ENCODE measurements at regions not wholly inside any gene's neighbourhood (a gene's known extent, or its start where the extent isn't known, plus 50 kb on each side); places are given as distances from the start of the nearest gene placed in this dataset.

DNA sequence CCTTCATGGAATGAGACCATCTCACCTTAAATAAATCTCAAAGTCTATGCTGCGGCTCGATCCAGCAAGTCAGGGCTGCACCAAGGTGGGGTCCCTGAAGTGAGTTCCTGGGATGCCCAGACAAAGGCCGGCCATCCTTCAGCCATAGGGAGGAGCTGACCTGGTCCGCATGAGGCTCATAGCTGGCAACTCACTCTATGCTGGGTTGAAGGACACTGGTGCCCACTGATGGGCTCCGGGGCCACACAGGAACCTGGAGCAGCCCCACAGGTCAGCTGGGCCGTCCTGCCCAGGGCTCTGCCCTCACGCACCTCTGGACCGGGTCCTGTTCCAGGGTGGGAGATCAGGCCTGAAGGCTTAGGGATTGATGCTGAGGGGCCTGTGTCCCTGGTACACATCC, 1339.3 kb downstream of the TBC1D22A start:
- H3K4me3 ChIP-seq, result no peak overlapping the region
- H3F3A ChIP-seq (ENCODE audit: insufficient read depth), result no peaks in the 10 kb centered on the region
- H3K27ac ChIP-seq, result no peak overlapping the region
- WGBS, 2 experiments (ENCODE audit: low coverage in 1 of 2, low lambda C conversion rate in 2 of 2, missing lambda C conversion rate in 2 of 2), result 54 to 66% methylated on average over 8 of the region's 8 CpGs
- H3K9ac ChIP-seq, result no peak overlapping the region
- no peaks in the 10 kb centered on the region for H3K9me2 ChIP-seq (ENCODE audit: insufficient read depth)
- no peaks in the 10 kb centered on the region for H3K36me3 ChIP-seq (ENCODE audit: low read depth)
- H3K4me2 ChIP-seq (ENCODE audit: unreplicated experiment), result no peak overlapping the region
- H3K4me1 ChIP-seq (ENCODE audit: insufficient read depth), result no peaks in the 10 kb centered on the region
- TF ChIP-seq EZH2 (IDR thresholded peaks at IDR 0.05; ENCODE audit: insufficient read depth, poor library complexity, severe bottlenecking) (no peak), EZH2phosphoT487 (IDR thresholded peaks at IDR 0.05; ENCODE audit: insufficient read depth, low read depth) (no peak)
- no peaks in the 10 kb centered on the region for H3K9me3 ChIP-seq (ENCODE audit: low read depth)
- no peak overlapping the region for H2AFZ ChIP-seq
- no peak for DNase-seq
- no peaks in the 10 kb centered on the region for H4K20me1 ChIP-seq (ENCODE audit: insufficient read depth)
- H3K27me3 ChIP-seq (replicated peaks; ENCODE audit: insufficient read depth), result no peaks in the 10 kb centered on the region
- no peaks in the 10 kb centered on the region for H3K79me2 ChIP-seq (ENCODE audit: insufficient read depth)
- in situ Hi-C loops (cut with MboI), result no loop called here

DNA sequence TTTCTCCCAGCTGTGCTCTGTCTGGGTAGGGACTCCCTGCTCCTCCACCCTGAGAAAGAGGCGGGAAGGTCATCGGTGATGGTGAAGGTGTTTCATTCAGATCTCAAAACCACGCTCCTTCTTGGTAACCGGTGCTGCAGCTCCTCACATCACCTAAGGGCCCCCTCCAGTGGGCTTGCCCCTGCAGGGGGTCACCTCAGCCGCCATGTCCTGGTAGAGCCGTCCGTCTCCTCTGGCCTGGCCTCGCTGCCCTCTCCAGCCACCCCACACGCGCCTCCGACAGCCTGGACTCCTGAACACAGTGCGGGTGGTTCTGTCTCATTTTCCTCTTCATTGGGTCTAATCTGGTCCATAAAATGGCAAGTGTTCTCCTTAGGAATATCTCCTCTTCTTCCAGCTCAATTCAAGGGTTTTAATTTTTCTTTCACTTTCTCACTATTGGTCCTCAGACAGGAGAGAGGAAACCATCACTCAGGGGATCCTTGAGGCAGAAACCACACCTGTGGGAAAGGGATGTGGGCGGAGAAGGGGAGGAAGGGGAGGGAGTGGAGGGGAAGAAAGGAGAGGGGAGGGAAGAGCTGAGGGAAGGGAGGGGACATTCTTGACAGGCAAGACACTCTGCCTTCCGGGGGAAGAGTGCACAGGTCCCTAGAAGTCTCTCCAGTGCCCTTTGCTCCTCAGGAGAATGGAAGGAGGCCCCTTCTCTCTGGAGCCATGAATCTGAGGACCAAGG, 1338.4 kb downstream of the TBC1D22A start:
- no peak overlapping the region for H2AFZ ChIP-seq
- H3K4me2 ChIP-seq (ENCODE audit: unreplicated experiment), result no peak overlapping the region
- H3K4me1 ChIP-seq (ENCODE audit: insufficient read depth), result no peaks in the 10 kb centered on the region
- in situ Hi-C loops (cut with MboI), result no loop called here
- no peak overlapping the region for H3K27ac ChIP-seq
- no peaks in the 10 kb centered on the region for H3F3A ChIP-seq (ENCODE audit: insufficient read depth)
- no peaks in the 10 kb centered on the region for H3K79me2 ChIP-seq (ENCODE audit: insufficient read depth)
- TF ChIP-seq EZH2phosphoT487 (IDR thresholded peaks at IDR 0.05; ENCODE audit: insufficient read depth, low read depth) (no peak), EZH2 (IDR thresholded peaks at IDR 0.05; ENCODE audit: insufficient read depth, poor library complexity, severe bottlenecking) (no peak)
- H3K9ac ChIP-seq, result no peak overlapping the region
- no peaks in the 10 kb centered on the region for H3K27me3 ChIP-seq (replicated peaks; ENCODE audit: insufficient read depth)
- no peaks in the 10 kb centered on the region for H4K20me1 ChIP-seq (ENCODE audit: insufficient read depth)
- WGBS, 2 experiments (ENCODE audit: low coverage in 1 of 2, low lambda C conversion rate in 2 of 2, missing lambda C conversion rate in 2 of 2), result 60 to 62% methylated on average over 12 to 14 of the region's 14 CpGs
- H3K4me3 ChIP-seq, result no peak overlapping the region
- H3K36me3 ChIP-seq (ENCODE audit: low read depth), result no peaks in the 10 kb centered on the region
- DNase-seq, result no peak
- no peaks in the 10 kb centered on the region for H3K9me2 ChIP-seq (ENCODE audit: insufficient read depth)
- H3K9me3 ChIP-seq (ENCODE audit: low read depth), result no peaks in the 10 kb centered on the region

DNA sequence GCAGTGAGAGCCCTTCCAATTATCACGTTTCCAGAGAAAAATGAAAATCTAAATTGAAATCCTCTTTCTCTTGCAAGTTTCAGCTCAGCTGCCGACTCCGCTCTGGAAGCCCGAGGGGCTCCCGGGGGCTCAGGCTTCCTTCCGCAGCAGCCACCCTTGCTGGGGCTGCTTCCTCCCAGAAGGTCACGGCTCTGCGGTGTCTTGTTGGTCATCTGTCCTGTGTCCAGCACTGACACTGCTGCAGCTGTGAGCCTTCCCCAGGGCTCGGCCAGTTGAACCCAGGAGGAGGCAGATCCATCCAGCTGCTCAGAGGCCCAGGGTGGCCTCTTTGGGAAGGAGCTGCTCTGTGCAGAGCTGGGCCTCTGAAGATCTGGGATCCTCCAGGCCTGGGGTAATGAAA, 1337.2 kb downstream of the TBC1D22A start:
- Histone ChIP-seq H3K4me1 (ENCODE audit: insufficient read depth) (no peaks in the 10 kb centered on the region), H3K4me3 (no peak overlapping the region)

DNA sequence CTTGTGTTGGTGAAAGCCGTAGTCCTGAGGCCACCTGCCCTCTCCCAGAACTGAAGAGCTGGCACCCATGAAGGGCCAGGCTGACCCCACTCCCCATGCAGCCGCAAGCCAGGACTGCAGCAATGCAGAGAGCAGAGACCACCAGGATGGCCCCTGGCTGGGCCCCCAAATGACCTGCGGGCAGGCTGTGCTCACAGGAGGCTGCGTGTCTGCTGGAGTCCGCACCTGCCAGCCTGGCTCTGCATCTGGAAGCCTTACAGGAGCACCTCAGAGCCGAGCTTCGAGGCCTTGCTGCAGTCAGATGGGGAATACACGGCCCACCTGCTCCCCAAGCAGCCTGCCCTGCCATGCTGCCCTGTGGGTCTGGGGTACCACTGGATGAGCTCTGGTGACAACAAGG, 1336.8 kb downstream of the TBC1D22A start:
- no peak for DNase-seq
- Histone ChIP-seq H3K9me2 (ENCODE audit: insufficient read depth) (no peaks in the 10 kb centered on the region), H3K9ac (no peak overlapping the region), H3K4me3 (no peak overlapping the region), H3K27ac (no peak overlapping the region), H3K9me3 (ENCODE audit: low read depth) (no peaks in the 10 kb centered on the region), H2AFZ (no peak overlapping the region), H3K4me2 (ENCODE audit: unreplicated experiment) (no peak overlapping the region), H3F3A (ENCODE audit: insufficient read depth) (no peaks in the 10 kb centered on the region), H3K4me1 (ENCODE audit: insufficient read depth) (no peaks in the 10 kb centered on the region), H3K36me3 (ENCODE audit: low read depth) (no peaks in the 10 kb centered on the region), H3K27me3 (replicated peaks; ENCODE audit: insufficient read depth) (no peaks in the 10 kb centered on the region), H4K20me1 (ENCODE audit: insufficient read depth) (no peaks in the 10 kb centered on the region), H3K79me2 (ENCODE audit: insufficient read depth) (no peaks in the 10 kb centered on the region)
- WGBS, 2 experiments (ENCODE audit: low coverage in 1 of 2, low lambda C conversion rate in 2 of 2, missing lambda C conversion rate in 2 of 2), result 53 to 60% methylated on average over 3 to 8 of the region's 8 CpGs
- no peak for TF ChIP-seq EZH2 (IDR thresholded peaks at IDR 0.05; ENCODE audit: insufficient read depth, poor library complexity, severe bottlenecking)
- no peak for TF ChIP-seq EZH2phosphoT487 (IDR thresholded peaks at IDR 0.05; ENCODE audit: insufficient read depth, low read depth)
- in situ Hi-C loops (cut with MboI), result no loop called here

More for the DNA sequence above, 1337.2 kb downstream of the TBC1D22A start:
- in situ Hi-C loops (cut with MboI), result no loop called here
- Histone ChIP-seq H3F3A (ENCODE audit: insufficient read depth) (no peaks in the 10 kb centered on the region), H3K27me3 (replicated peaks; ENCODE audit: insufficient read depth) (no peaks in the 10 kb centered on the region), H2AFZ (no peak overlapping the region), H3K9ac (no peak overlapping the region), H3K27ac (no peak overlapping the region), H3K4me2 (ENCODE audit: unreplicated experiment) (no peak overlapping the region), H3K79me2 (ENCODE audit: insufficient read depth) (no peaks in the 10 kb centered on the region), H3K36me3 (ENCODE audit: low read depth) (no peaks in the 10 kb centered on the region), H4K20me1 (ENCODE audit: insufficient read depth) (no peaks in the 10 kb centered on the region), H3K9me3 (ENCODE audit: low read depth) (no peaks in the 10 kb centered on the region), H3K9me2 (ENCODE audit: insufficient read depth) (no peaks in the 10 kb centered on the region)
- no peak for TF ChIP-seq EZH2phosphoT487 (IDR thresholded peaks at IDR 0.05; ENCODE audit: insufficient read depth, low read depth)
- no peak for TF ChIP-seq EZH2 (IDR thresholded peaks at IDR 0.05; ENCODE audit: insufficient read depth, poor library complexity, severe bottlenecking)
- no peak for DNase-seq
- whole genome bisulfite sequencing, 2 experiments (ENCODE audit: low coverage in 1 of 2, low lambda C conversion rate in 2 of 2, missing lambda C conversion rate in 2 of 2), result 50 to 60% methylated on average over 9 of the region's 9 CpGs
